ENCODE measurements at regions not wholly inside any gene's neighbourhood (a gene's known extent, or its start where the extent isn't known, plus 50 kb on each side); places are given as distances from the start of the nearest gene placed in this dataset.

GRCh38 chr5:34586117-34586885, 69.8 kb upstream of the RAI14 start:
- no peak for DNase-seq (ENCODE audit: low read depth in 1 of 2, low spot score in 1 of 2)
- Histone ChIP-seq H3K4me3 (replicated peaks; ENCODE audit: insufficient read depth, low read length) (no peak overlapping the region), H3K27ac (replicated peaks) (no peak overlapping the region), H3K27me3 (ENCODE audit: insufficient read depth, poor library complexity, severe bottlenecking) (no peaks in the 10 kb centered on the region)
- TF ChIP-seq GABPA (IDR thresholded peaks at IDR 0.05; ENCODE audit: low read depth) (no peak), SPI1 (IDR thresholded peaks at IDR 0.05; ENCODE audit: borderline replicate concordance, low read depth) (no peak), REST (IDR thresholded peaks at IDR 0.05; ENCODE audit: insufficient replicate concordance, low read depth) (no peak), CTCF (IDR thresholded peaks at IDR 0.05; ENCODE audit: insufficient read depth, low read length) (no peak), POLR2AphosphoS5 (IDR thresholded peaks at IDR 0.05; ENCODE audit: low read depth) (no peak)

- TF ChIP-seq REST (IDR thresholded peaks at IDR 0.05; ENCODE audit: insufficient replicate concordance, low read depth) (no peak), SPI1 (IDR thresholded peaks at IDR 0.05; ENCODE audit: borderline replicate concordance, low read depth) (no peak), CTCF (IDR thresholded peaks at IDR 0.05; ENCODE audit: insufficient read depth, low read length) (no peak), GABPA (IDR thresholded peaks at IDR 0.05; ENCODE audit: low read depth) (no peak), POLR2AphosphoS5 (IDR thresholded peaks at IDR 0.05; ENCODE audit: low read depth) (no peak)
- no peak overlapping the region for H3K4me3 ChIP-seq (replicated peaks; ENCODE audit: insufficient read depth, low read length)
- no peak overlapping the region for H3K27ac ChIP-seq (replicated peaks)
- H3K27me3 ChIP-seq (ENCODE audit: insufficient read depth, poor library complexity, severe bottlenecking): no peaks in the 10 kb centered on the region
- no peak for DNase-seq (ENCODE audit: low read depth in 1 of 2, low spot score in 1 of 2)
Measured at GRCh38 chr5:34587355-34588241, 68.5 kb upstream of the RAI14 start.

- H3K27me3 ChIP-seq (ENCODE audit: insufficient read depth, poor library complexity, severe bottlenecking): no peaks in the 10 kb centered on the region
- TF ChIP-seq REST (IDR thresholded peaks at IDR 0.05; ENCODE audit: insufficient replicate concordance, low read depth) (no peak), POLR2AphosphoS5 (IDR thresholded peaks at IDR 0.05; ENCODE audit: low read depth) (no peak), GABPA (IDR thresholded peaks at IDR 0.05; ENCODE audit: low read depth) (no peak), CTCF (IDR thresholded peaks at IDR 0.05; ENCODE audit: insufficient read depth, low read length) (no peak), SPI1 (IDR thresholded peaks at IDR 0.05; ENCODE audit: borderline replicate concordance, low read depth) (no peak)
- H3K27ac ChIP-seq (replicated peaks): no peak overlapping the region
- DNase-seq (ENCODE audit: low read depth in 1 of 2, low spot score in 1 of 2): no peak
- H3K4me3 ChIP-seq (replicated peaks; ENCODE audit: insufficient read depth, low read length): no peak overlapping the region
Measured at GRCh38 chr5:34589832-34590231, 66.3 kb upstream of the RAI14 start.

Measured in HL-60 (cell line).